ENCODE measurements at regions not wholly inside any gene's neighbourhood (a gene's known extent, or its start where the extent isn't known, plus 50 kb on each side); places are given as distances from the start of the nearest gene placed in this dataset.

DNA sequence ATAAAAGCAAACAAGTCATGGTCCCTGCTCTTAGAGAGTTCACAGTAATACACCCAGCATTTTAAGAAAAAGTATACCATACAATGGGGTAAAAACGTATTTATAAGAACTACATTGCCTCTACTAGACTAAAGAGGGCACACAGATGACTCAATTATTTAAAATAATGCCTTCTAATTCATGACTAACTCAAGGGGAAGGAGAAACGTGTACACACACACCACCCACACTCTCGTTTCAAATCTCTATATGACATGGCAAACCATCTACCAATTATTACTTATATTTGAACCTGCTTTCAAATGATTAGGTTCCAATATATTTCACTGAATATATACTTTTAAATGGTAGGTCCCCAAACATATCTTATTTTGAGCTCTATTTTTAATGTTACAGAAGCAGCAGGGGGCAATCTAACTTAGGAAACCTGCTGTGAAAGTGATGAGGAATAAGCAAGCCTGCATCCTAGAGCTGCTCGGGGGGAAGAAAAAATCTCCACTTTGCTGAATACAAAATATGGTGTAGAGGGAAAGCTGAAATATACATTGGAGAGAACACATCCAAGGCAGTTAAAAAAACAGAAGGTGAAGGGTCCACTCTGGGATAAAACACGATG is 232.4 kb upstream of the PSMD7 start:
- TF ChIP-seq EZH2 (IDR thresholded peaks at IDR 0.05; ENCODE audit: low read length) = no peak
- TF ChIP-seq, protein P1, sequence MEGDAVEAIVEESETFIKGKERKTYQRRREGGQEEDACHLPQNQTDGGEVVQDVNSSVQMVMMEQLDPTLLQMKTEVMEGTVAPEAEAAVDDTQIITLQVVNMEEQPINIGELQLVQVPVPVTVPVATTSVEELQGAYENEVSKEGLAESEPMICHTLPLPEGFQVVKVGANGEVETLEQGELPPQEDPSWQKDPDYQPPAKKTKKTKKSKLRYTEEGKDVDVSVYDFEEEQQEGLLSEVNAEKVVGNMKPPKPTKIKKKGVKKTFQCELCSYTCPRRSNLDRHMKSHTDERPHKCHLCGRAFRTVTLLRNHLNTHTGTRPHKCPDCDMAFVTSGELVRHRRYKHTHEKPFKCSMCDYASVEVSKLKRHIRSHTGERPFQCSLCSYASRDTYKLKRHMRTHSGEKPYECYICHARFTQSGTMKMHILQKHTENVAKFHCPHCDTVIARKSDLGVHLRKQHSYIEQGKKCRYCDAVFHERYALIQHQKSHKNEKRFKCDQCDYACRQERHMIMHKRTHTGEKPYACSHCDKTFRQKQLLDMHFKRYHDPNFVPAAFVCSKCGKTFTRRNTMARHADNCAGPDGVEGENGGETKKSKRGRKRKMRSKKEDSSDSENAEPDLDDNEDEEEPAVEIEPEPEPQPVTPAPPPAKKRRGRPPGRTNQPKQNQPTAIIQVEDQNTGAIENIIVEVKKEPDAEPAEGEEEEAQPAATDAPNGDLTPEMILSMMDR (optimal IDR thresholded peaks at IDR 0.05 in 1 of 3, IDR thresholded peaks at IDR 0.05 in 1 of 3, conservative IDR thresholded peaks at IDR 0.05 in 1 of 3; ENCODE audit: extremely low read depth in 1 of 3, insufficient read depth in 2 of 3, low read length in 3 of 3) = peak in 1 of 3 experiments; percentile 4

Measured in keratinocyte (primary cell).